ENCODE measurements at regions not wholly inside any gene's neighbourhood (a gene's known extent, or its start where the extent isn't known, plus 50 kb on each side); places are given as distances from the start of the nearest gene placed in this dataset.

GRCh38 chr9:20186231-20186630 is 397.4 kb upstream of the SLC24A2 start:
- peaks cover 0 to 6% of the 10 kb centered on the region in 2 donors for H3K4me1 ChIP-seq (ENCODE audit: control insufficient read depth in 2 of 2, insufficient read depth in 1 of 2, low read depth in 1 of 2, low read length in 2 of 2)
- H3K4me3 ChIP-seq (ENCODE audit: low read length in 2 of 2) = no peak overlapping the region
- no peak overlapping the region for H3K18ac ChIP-seq (ENCODE audit: low read length)
- no CpG with 5 or more reads among the region's 3 CpGs for WGBS, 2 donors (ENCODE audit: extremely low coverage in 2 of 2, insufficient read length in 2 of 2, insufficient replicate concordance in 1 of 2)
- no peak overlapping the region for H2BK15ac ChIP-seq (ENCODE audit: low read length)
- H3K9me3 ChIP-seq (replicated peaks in 1 of 2; ENCODE audit: control insufficient read depth in 2 of 2, insufficient read depth in 1 of 2, low read depth in 1 of 2, low read length in 2 of 2) = no peaks in the 10 kb centered on the region
- no peak overlapping the region for H2BK12ac ChIP-seq (ENCODE audit: low read length)
- DNase-seq (ENCODE audit: low spot score) = no peak
- no peak overlapping the region for H3K9ac ChIP-seq (ENCODE audit: low read depth, low read length, poor library complexity)
- H3K4ac ChIP-seq (ENCODE audit: low read length) = no peak overlapping the region
- H3K36me3 ChIP-seq (replicated peaks in 1 of 2; ENCODE audit: control insufficient read depth in 2 of 2, insufficient read depth in 2 of 2, low read length in 2 of 2) = no peaks in the 10 kb centered on the region
- H2BK5ac ChIP-seq (ENCODE audit: low read length) = no peak overlapping the region
- no peak overlapping the region for H4K8ac ChIP-seq (ENCODE audit: low read depth, low read length)
- H3K14ac ChIP-seq (ENCODE audit: low read length) = no peak overlapping the region
- H3K79me1 ChIP-seq (ENCODE audit: low read depth, low read length) = no peaks in the 10 kb centered on the region
- no peak overlapping the region for H3K23ac ChIP-seq (ENCODE audit: low read depth, low read length, poor library complexity)
- H3K4me2 ChIP-seq (ENCODE audit: insufficient read depth, low read length, poor library complexity, severe bottlenecking) = no peak overlapping the region
- no peak overlapping the region for H2AK5ac ChIP-seq (ENCODE audit: low read depth, low read length)
- no peak overlapping the region for H4K91ac ChIP-seq (ENCODE audit: low read depth, low read length, poor library complexity)
- no peak overlapping the region for H2BK120ac ChIP-seq (ENCODE audit: low read depth, low read length)
- no peak overlapping the region for H3K27ac ChIP-seq (replicated peaks; ENCODE audit: low read length)
- H2AFZ ChIP-seq (ENCODE audit: low read length) = no peak overlapping the region
- no peaks in the 10 kb centered on the region for H3K27me3 ChIP-seq (ENCODE audit: control insufficient read depth in 3 of 3, insufficient read depth in 3 of 3, low read depth in 1 of 3, low read length in 3 of 3)

GRCh38 chr9:20184541-20184940 is 395.7 kb upstream of the SLC24A2 start:
- H3K18ac ChIP-seq (ENCODE audit: low read length) = no peak overlapping the region
- no peak overlapping the region for H2BK5ac ChIP-seq (ENCODE audit: low read length)
- no peak overlapping the region for H3K4me3 ChIP-seq (ENCODE audit: low read length in 2 of 2)
- H2AK5ac ChIP-seq (ENCODE audit: low read depth, low read length) = no peak overlapping the region
- H3K14ac ChIP-seq (ENCODE audit: low read length) = no peak overlapping the region
- no peak overlapping the region for H4K91ac ChIP-seq (ENCODE audit: low read depth, low read length, poor library complexity)
- H3K27me3 ChIP-seq (ENCODE audit: control insufficient read depth in 3 of 3, insufficient read depth in 3 of 3, low read depth in 1 of 3, low read length in 3 of 3) = no peaks in the 10 kb centered on the region
- no peak overlapping the region for H3K9ac ChIP-seq (ENCODE audit: low read depth, low read length, poor library complexity)
- no peaks in the 10 kb centered on the region for H3K36me3 ChIP-seq (replicated peaks in 1 of 2; ENCODE audit: control insufficient read depth in 2 of 2, insufficient read depth in 2 of 2, low read length in 2 of 2)
- no peaks in the 10 kb centered on the region for H3K79me1 ChIP-seq (ENCODE audit: low read depth, low read length)
- no peak overlapping the region for H2AFZ ChIP-seq (ENCODE audit: low read length)
- no peak overlapping the region for H3K4me2 ChIP-seq (ENCODE audit: insufficient read depth, low read length, poor library complexity, severe bottlenecking)
- H3K4ac ChIP-seq (ENCODE audit: low read length) = no peak overlapping the region
- no peak overlapping the region for H3K27ac ChIP-seq (replicated peaks; ENCODE audit: low read length)
- H3K4me1 ChIP-seq (ENCODE audit: control insufficient read depth in 2 of 2, insufficient read depth in 1 of 2, low read depth in 1 of 2, low read length in 2 of 2) = peaks cover 0 to 2% of the 10 kb centered on the region in 2 donors
- no peak overlapping the region for H2BK12ac ChIP-seq (ENCODE audit: low read length)
- no peak overlapping the region for H2BK120ac ChIP-seq (ENCODE audit: low read depth, low read length)
- no peak for DNase-seq (ENCODE audit: low spot score)
- no peak overlapping the region for H2BK15ac ChIP-seq (ENCODE audit: low read length)
- H4K8ac ChIP-seq (ENCODE audit: low read depth, low read length) = no peak overlapping the region
- H3K23ac ChIP-seq (ENCODE audit: low read depth, low read length, poor library complexity) = no peak overlapping the region
- H3K9me3 ChIP-seq (replicated peaks in 1 of 2; ENCODE audit: control insufficient read depth in 2 of 2, insufficient read depth in 1 of 2, low read depth in 1 of 2, low read length in 2 of 2) = no peaks in the 10 kb centered on the region

GRCh38 chr9:20178679-20179078 is 389.8 kb upstream of the SLC24A2 start:
- Histone ChIP-seq H3K27me3 (ENCODE audit: control insufficient read depth in 3 of 3, insufficient read depth in 3 of 3, low read depth in 1 of 3, low read length in 3 of 3) (no peaks in the 10 kb centered on the region), H3K27ac (replicated peaks; ENCODE audit: low read length) (no peak overlapping the region), H3K9ac (ENCODE audit: low read depth, low read length, poor library complexity) (no peak overlapping the region), H3K4ac (ENCODE audit: low read length) (no peak overlapping the region), H3K79me1 (ENCODE audit: low read depth, low read length) (no peaks in the 10 kb centered on the region), H3K4me3 (ENCODE audit: low read length in 2 of 2) (no peak overlapping the region), H4K8ac (ENCODE audit: low read depth, low read length) (no peak overlapping the region), H3K9me3 (replicated peaks in 1 of 2; ENCODE audit: control insufficient read depth in 2 of 2, insufficient read depth in 1 of 2, low read depth in 1 of 2, low read length in 2 of 2) (no peaks in the 10 kb centered on the region), H3K4me2 (ENCODE audit: insufficient read depth, low read length, poor library complexity, severe bottlenecking) (no peak overlapping the region), H4K91ac (ENCODE audit: low read depth, low read length, poor library complexity) (no peak overlapping the region), H3K14ac (ENCODE audit: low read length) (no peak overlapping the region), H3K23ac (ENCODE audit: low read depth, low read length, poor library complexity) (no peak overlapping the region), H2BK120ac (ENCODE audit: low read depth, low read length) (no peak overlapping the region), H2BK5ac (ENCODE audit: low read length) (no peak overlapping the region), H2AK5ac (ENCODE audit: low read depth, low read length) (no peak overlapping the region), H3K4me1 (ENCODE audit: control insufficient read depth in 2 of 2, insufficient read depth in 1 of 2, low read depth in 1 of 2, low read length in 2 of 2) (peaks cover 0 to 3% of the 10 kb centered on the region in 2 donors), H2AFZ (ENCODE audit: low read length) (no peak overlapping the region), H3K18ac (ENCODE audit: low read length) (no peak overlapping the region), H2BK15ac (ENCODE audit: low read length) (no peak overlapping the region), H3K36me3 (replicated peaks in 1 of 2; ENCODE audit: control insufficient read depth in 2 of 2, insufficient read depth in 2 of 2, low read length in 2 of 2) (no peaks in the 10 kb centered on the region), H2BK12ac (ENCODE audit: low read length) (no peak overlapping the region)
- no peak for DNase-seq (ENCODE audit: low spot score)

GRCh38 chr9:20178197-20178596 is 389.4 kb upstream of the SLC24A2 start:
- no peaks in the 10 kb centered on the region for H3K9me3 ChIP-seq (replicated peaks in 1 of 2; ENCODE audit: control insufficient read depth in 2 of 2, insufficient read depth in 1 of 2, low read depth in 1 of 2, low read length in 2 of 2)
- no peak overlapping the region for H3K4me2 ChIP-seq (ENCODE audit: insufficient read depth, low read length, poor library complexity, severe bottlenecking)
- WGBS, 2 donors (ENCODE audit: extremely low coverage in 2 of 2, insufficient read length in 2 of 2, insufficient replicate concordance in 1 of 2) = no CpG with 5 or more reads among the region's 1 CpG
- no peak overlapping the region for H2AFZ ChIP-seq (ENCODE audit: low read length)
- no peak overlapping the region for H2AK5ac ChIP-seq (ENCODE audit: low read depth, low read length)
- no peak for DNase-seq (ENCODE audit: low spot score)
- H2BK12ac ChIP-seq (ENCODE audit: low read length) = no peak overlapping the region
- no peak overlapping the region for H2BK5ac ChIP-seq (ENCODE audit: low read length)
- no peak overlapping the region for H2BK15ac ChIP-seq (ENCODE audit: low read length)
- no peak overlapping the region for H3K14ac ChIP-seq (ENCODE audit: low read length)
- no peak overlapping the region for H2BK120ac ChIP-seq (ENCODE audit: low read depth, low read length)
- H3K27ac ChIP-seq (replicated peaks; ENCODE audit: low read length) = no peak overlapping the region
- H3K23ac ChIP-seq (ENCODE audit: low read depth, low read length, poor library complexity) = no peak overlapping the region
- H3K4me1 ChIP-seq (ENCODE audit: control insufficient read depth in 2 of 2, insufficient read depth in 1 of 2, low read depth in 1 of 2, low read length in 2 of 2) = peaks cover 0 to 3% of the 10 kb centered on the region in 2 donors
- no peak overlapping the region for H4K91ac ChIP-seq (ENCODE audit: low read depth, low read length, poor library complexity)
- no peak overlapping the region for H3K4me3 ChIP-seq (ENCODE audit: low read length in 2 of 2)
- no peaks in the 10 kb centered on the region for H3K27me3 ChIP-seq (ENCODE audit: control insufficient read depth in 3 of 3, insufficient read depth in 3 of 3, low read depth in 1 of 3, low read length in 3 of 3)
- H3K79me1 ChIP-seq (ENCODE audit: low read depth, low read length) = no peaks in the 10 kb centered on the region
- H3K36me3 ChIP-seq (replicated peaks in 1 of 2; ENCODE audit: control insufficient read depth in 2 of 2, insufficient read depth in 2 of 2, low read length in 2 of 2) = no peaks in the 10 kb centered on the region
- H3K4ac ChIP-seq (ENCODE audit: low read length) = no peak overlapping the region
- H3K18ac ChIP-seq (ENCODE audit: low read length) = no peak overlapping the region
- H4K8ac ChIP-seq (ENCODE audit: low read depth, low read length) = no peak overlapping the region
- no peak overlapping the region for H3K9ac ChIP-seq (ENCODE audit: low read depth, low read length, poor library complexity)

All from neuronal stem cell (in vitro differentiated cells).